Astrocyte (in vitro differentiated cells and primary cell): ENCODE measurements at regions not wholly inside any gene's neighbourhood (a gene's known extent, or its start where the extent isn't known, plus 50 kb on each side); places are given as distances from the start of the nearest gene placed in this dataset.

Experiments used
- DNase-seq: peaks from one replicate; pipeline ENCODE4 v3.0.0-alpha.2; 2010; ENCODE audit warnings: low read depth
- FAIRE-seq: peaks from 2 replicates; lab custom pipeline; 2011; peaks lifted over from hg19 to GRCh38; lab: Jason Lieb, UNC
- H2AFZ ChIP-seq: 2 replicates; pipeline ENCODE4 v1.6.0; 2012; ENCODE audit warnings: low read depth, low read length, inconsistent platforms
- H3K27ac ChIP-seq: 2 replicates; pipeline ENCODE4 v1.5.1; 2011; ENCODE audit warnings: low read depth, low read length, inconsistent platforms
- H3K27me3 ChIP-seq: 2 replicates; pipeline ENCODE4 v1.6.0; 2011; ENCODE audit warnings: low read length, inconsistent platforms; ENCODE audit not compliant: insufficient read depth
- H3K36me3 ChIP-seq: 2 replicates; pipeline ENCODE4 v1.5.1; 2011; ENCODE audit warnings: low read length, inconsistent platforms; ENCODE audit not compliant: insufficient read depth
- H3K4me1 ChIP-seq: 2 replicates; pipeline ENCODE4 v1.5.1; 2011; ENCODE audit warnings: low read length, inconsistent platforms; ENCODE audit not compliant: insufficient read depth
- H3K4me2 ChIP-seq: 2 replicates; pipeline ENCODE4 v1.6.0; 2012; ENCODE audit warnings: low read length, inconsistent platforms
- H3K4me3 ChIP-seq: 2 replicates; pipeline ENCODE4 v1.5.1; 2011; ENCODE audit warnings: low read depth, mild to moderate bottlenecking, low read length, inconsistent platforms; ENCODE audit not compliant: insufficient read depth
- H3K79me2 ChIP-seq: 2 replicates; pipeline ENCODE4 v1.6.0; 2012; ENCODE audit warnings: mild to moderate bottlenecking, low read length, inconsistent platforms; ENCODE audit not compliant: insufficient read depth
- H3K9ac ChIP-seq: 2 replicates; pipeline ENCODE4 v1.6.0; 2012; ENCODE audit warnings: mild to moderate bottlenecking, low read length, inconsistent platforms
- H3K9me3 ChIP-seq: 2 replicates; pipeline ENCODE4 v1.5.1; 2012; ENCODE audit warnings: low read depth, mild to moderate bottlenecking, low read length, inconsistent platforms; ENCODE audit not compliant: insufficient read depth
- H4K20me1 ChIP-seq: 2 replicates; pipeline ENCODE4 v1.6.0; 2012; ENCODE audit warnings: low read length, inconsistent platforms; ENCODE audit not compliant: insufficient read depth
- H3K27ac Mint-ChIP-seq: one replicate; pipeline ENCODE4 v1.8.0; 2021; ENCODE audit warnings: mild to moderate bottlenecking, mixed read lengths; ENCODE audit not compliant: unreplicated experiment
- H3K27me3 Mint-ChIP-seq: one replicate; pipeline ENCODE4 v1.8.0; 2021; ENCODE audit warnings: low read depth, mixed read lengths; ENCODE audit not compliant: unreplicated experiment
- H3K36me3 Mint-ChIP-seq: one replicate; pipeline ENCODE4 v1.8.0; 2021; ENCODE audit warnings: low read depth, mixed read lengths; ENCODE audit not compliant: unreplicated experiment
- H3K4me1 Mint-ChIP-seq: one replicate; pipeline ENCODE4 v1.8.0; 2021; ENCODE audit warnings: low read depth, mixed read lengths; ENCODE audit not compliant: unreplicated experiment
- H3K4me3 Mint-ChIP-seq: one replicate; pipeline ENCODE4 v1.8.0; 2021; ENCODE audit warnings: mild to moderate bottlenecking, moderate library complexity, mixed read lengths; ENCODE audit not compliant: unreplicated experiment
- H3K9me3 Mint-ChIP-seq: one replicate; pipeline ENCODE4 v1.8.0; 2021; ENCODE audit warnings: mild to moderate bottlenecking, mixed read lengths; ENCODE audit not compliant: unreplicated experiment
- EZH2 ChIP-seq: IDR thresholded peaks from 2 replicates; pipeline ENCODE4 v1.6.1; 2012; ENCODE audit warnings: mild to moderate bottlenecking, low read length, inconsistent platforms; ENCODE audit not compliant: insufficient read depth
- TF ChIP-seq, protein P1 (sequence below): IDR thresholded peaks from 2 replicates; pipeline ENCODE4 v1.5.1; 2011; ENCODE audit warnings: low read depth, mild to moderate bottlenecking, inconsistent platforms, low read length, moderate library complexity; ENCODE audit not compliant: insufficient read depth

- Histone ChIP-seq H3K9ac (no peak overlapping the region), H3K27me3 (no peaks in the 10 kb centered on the region), H3K4me1 (peaks cover 22% of the 10 kb centered on the region), H2AFZ (no peak overlapping the region), H4K20me1 (no peaks in the 10 kb centered on the region), H3K36me3 (no peaks in the 10 kb centered on the region), H3K9me3 (no peaks in the 10 kb centered on the region), H3K4me2 (no peak overlapping the region), H3K79me2 (no peaks in the 10 kb centered on the region), H3K4me3 (no peak overlapping the region), H3K27ac (no peak overlapping the region)
- no peaks in the 10 kb centered on the region for H3K27me3 Mint-ChIP-seq
- FAIRE-seq (no peak), DNase-seq (no peak)
- no peak overlapping the region for H3K4me3 Mint-ChIP-seq
- TF ChIP-seq, protein P1, sequence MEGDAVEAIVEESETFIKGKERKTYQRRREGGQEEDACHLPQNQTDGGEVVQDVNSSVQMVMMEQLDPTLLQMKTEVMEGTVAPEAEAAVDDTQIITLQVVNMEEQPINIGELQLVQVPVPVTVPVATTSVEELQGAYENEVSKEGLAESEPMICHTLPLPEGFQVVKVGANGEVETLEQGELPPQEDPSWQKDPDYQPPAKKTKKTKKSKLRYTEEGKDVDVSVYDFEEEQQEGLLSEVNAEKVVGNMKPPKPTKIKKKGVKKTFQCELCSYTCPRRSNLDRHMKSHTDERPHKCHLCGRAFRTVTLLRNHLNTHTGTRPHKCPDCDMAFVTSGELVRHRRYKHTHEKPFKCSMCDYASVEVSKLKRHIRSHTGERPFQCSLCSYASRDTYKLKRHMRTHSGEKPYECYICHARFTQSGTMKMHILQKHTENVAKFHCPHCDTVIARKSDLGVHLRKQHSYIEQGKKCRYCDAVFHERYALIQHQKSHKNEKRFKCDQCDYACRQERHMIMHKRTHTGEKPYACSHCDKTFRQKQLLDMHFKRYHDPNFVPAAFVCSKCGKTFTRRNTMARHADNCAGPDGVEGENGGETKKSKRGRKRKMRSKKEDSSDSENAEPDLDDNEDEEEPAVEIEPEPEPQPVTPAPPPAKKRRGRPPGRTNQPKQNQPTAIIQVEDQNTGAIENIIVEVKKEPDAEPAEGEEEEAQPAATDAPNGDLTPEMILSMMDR: no peak
- no peak for TF ChIP-seq EZH2
- H3K27ac Mint-ChIP-seq: no peak overlapping the region
- H3K36me3 Mint-ChIP-seq: no peaks in the 10 kb centered on the region
- peaks cover 23% of the 10 kb centered on the region for H3K4me1 Mint-ChIP-seq
- H3K9me3 Mint-ChIP-seq: no peaks in the 10 kb centered on the region
Observed at GRCh38 chr4:124938836-124939235, 226.3 kb upstream of the ANKRD50 start.

DNA sequence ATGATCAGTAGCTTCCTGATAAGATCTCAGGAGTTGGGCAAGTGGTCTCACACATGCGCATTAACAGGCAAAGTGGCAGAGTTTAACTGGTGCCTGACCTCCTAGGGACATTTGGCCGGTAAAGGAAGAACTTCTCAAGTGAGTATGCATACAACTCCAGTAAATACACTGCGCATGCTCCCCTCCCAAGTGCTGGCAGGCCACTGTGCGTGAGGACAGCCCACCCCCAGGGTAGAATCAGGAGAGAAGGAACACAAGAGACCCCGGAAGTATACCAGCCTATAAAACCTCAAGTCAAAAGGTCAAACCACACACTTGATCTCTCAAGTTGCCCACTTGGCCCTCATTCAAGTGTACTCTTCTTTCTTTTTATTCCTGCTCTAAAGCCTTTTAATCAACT, 225.5 kb upstream of the ANKRD50 start:
- no peaks in the 10 kb centered on the region for H3K27me3 ChIP-seq
- no peak overlapping the region for H3K4me3 ChIP-seq
- H3K27ac Mint-ChIP-seq: no peak overlapping the region
- FAIRE-seq (peak; percentile 9), DNase-seq (no peak)
- no peaks in the 10 kb centered on the region for H3K27me3 Mint-ChIP-seq
- H4K20me1 ChIP-seq: no peaks in the 10 kb centered on the region
- H3K4me2 ChIP-seq: no peak overlapping the region
- H3K36me3 Mint-ChIP-seq: no peaks in the 10 kb centered on the region
- H2AFZ ChIP-seq: no peak overlapping the region
- H3K9me3 Mint-ChIP-seq: no peaks in the 10 kb centered on the region
- H3K36me3 ChIP-seq: no peaks in the 10 kb centered on the region
- no peak overlapping the region for H3K9ac ChIP-seq
- no peak overlapping the region for H3K27ac ChIP-seq
- no peaks in the 10 kb centered on the region for H3K9me3 ChIP-seq
- TF ChIP-seq EZH2: no peak
- TF ChIP-seq, protein P1: no peak
- H3K4me1 Mint-ChIP-seq: peaks cover 23% of the 10 kb centered on the region
- no peaks in the 10 kb centered on the region for H3K79me2 ChIP-seq
- H3K4me1 ChIP-seq: peaks cover 22% of the 10 kb centered on the region
- H3K4me3 Mint-ChIP-seq: no peak overlapping the region

DNA sequence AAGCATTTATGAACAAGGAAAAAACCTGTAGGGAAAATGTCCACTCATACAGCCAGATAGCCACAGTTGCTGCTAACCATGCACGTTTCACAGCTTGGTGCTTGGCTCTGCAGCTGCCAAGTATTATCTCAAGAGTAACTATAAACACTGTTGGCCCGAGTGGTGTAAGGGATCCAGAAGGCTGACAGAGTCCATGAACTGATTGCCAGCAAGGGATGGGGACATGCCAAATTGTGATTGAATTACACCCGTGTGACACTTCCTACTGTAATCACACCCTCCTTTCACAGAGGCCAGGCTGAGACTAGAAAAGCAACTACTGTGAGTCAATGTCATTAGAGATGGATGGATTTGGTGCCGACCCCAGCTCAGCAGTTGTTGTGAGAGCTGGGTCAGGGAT, 223.9 kb upstream of the ANKRD50 start:
- DNase-seq: peak; percentile 75
- peaks cover 21% of the 10 kb centered on the region for H3K4me1 ChIP-seq
- no peak overlapping the region for H3K4me2 ChIP-seq
- no peak for TF ChIP-seq EZH2
- TF ChIP-seq, protein P1: no peak
- H3K4me3 ChIP-seq: no peak overlapping the region
- no peaks in the 10 kb centered on the region for H3K27me3 ChIP-seq
- Mint-ChIP-seq H3K36me3 (no peaks in the 10 kb centered on the region), H3K4me3 (no peak overlapping the region), H3K27ac (no peak overlapping the region), H3K4me1 (peaks cover 22% of the 10 kb centered on the region), H3K9me3 (no peaks in the 10 kb centered on the region), H3K27me3 (no peaks in the 10 kb centered on the region)
- H4K20me1 ChIP-seq: no peaks in the 10 kb centered on the region
- no peak for FAIRE-seq
- H3K9ac ChIP-seq: no peak overlapping the region
- no peaks in the 10 kb centered on the region for H3K9me3 ChIP-seq
- no peaks in the 10 kb centered on the region for H3K36me3 ChIP-seq
- H3K79me2 ChIP-seq: no peaks in the 10 kb centered on the region
- no peak overlapping the region for H3K27ac ChIP-seq
- H2AFZ ChIP-seq: no peak overlapping the region
